Gastroesophageal sphincter (tissue), 3 donors: ENCODE measurements at regions not wholly inside any gene's neighbourhood (a gene's known extent, or its start where the extent isn't known, plus 50 kb on each side); places are given as distances from the start of the nearest gene placed in this dataset.

Experiments used
- EP300 ChIP-seq: sonication (generic); formaldehyde crosslinking; IDR thresholded peaks from one replicate; pipeline ENCODE4 v1.6.1; 2017; ENCODE audit warnings: antibody characterized with exemption, mild to moderate bottlenecking
- TF ChIP-seq, protein P1 (sequence below), 4 experiments: fragments of 200-600 bp in 2 of 4; fragments of 450-650 bp in 2 of 4; sonication (generic) in 1 of 4; IDR thresholded peaks; one replicate each; pipeline ENCODE4 v1.5.1; 2017 to 2019; ENCODE audit warnings: antibody characterized with exemption in 4 of 4, mild to moderate bottlenecking in 2 of 4, moderate library complexity in 2 of 4

GRCh38 chr2:575030-575726 is 102.0 kb downstream of the TMEM18 start:
- no peak for TF ChIP-seq EP300
- TF ChIP-seq, protein P1, sequence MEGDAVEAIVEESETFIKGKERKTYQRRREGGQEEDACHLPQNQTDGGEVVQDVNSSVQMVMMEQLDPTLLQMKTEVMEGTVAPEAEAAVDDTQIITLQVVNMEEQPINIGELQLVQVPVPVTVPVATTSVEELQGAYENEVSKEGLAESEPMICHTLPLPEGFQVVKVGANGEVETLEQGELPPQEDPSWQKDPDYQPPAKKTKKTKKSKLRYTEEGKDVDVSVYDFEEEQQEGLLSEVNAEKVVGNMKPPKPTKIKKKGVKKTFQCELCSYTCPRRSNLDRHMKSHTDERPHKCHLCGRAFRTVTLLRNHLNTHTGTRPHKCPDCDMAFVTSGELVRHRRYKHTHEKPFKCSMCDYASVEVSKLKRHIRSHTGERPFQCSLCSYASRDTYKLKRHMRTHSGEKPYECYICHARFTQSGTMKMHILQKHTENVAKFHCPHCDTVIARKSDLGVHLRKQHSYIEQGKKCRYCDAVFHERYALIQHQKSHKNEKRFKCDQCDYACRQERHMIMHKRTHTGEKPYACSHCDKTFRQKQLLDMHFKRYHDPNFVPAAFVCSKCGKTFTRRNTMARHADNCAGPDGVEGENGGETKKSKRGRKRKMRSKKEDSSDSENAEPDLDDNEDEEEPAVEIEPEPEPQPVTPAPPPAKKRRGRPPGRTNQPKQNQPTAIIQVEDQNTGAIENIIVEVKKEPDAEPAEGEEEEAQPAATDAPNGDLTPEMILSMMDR (IDR thresholded peaks at IDR 0.05) = no peak
